ENCODE measurements at regions not wholly inside any gene's neighbourhood (a gene's known extent, or its start where the extent isn't known, plus 50 kb on each side); places are given as distances from the start of the nearest gene placed in this dataset.
A peak's percentile ranks its signal among the peaks of the same experiment; 100 is the strongest.

- ChIA-PET POLR2A (no interaction called here), CTCF (interaction anchor here (1.4 to 11.2 kb wide), 2 partner anchors 12 to 158 kb away, joined by 5 to 126 read pairs; no protein-coding TSS in a partner anchor)
- Mint-ChIP-seq H3K36me3 (no peaks in the 10 kb centered on the region), H3K4me1 (peaks cover 5 to 10% (median 9%) of the 10 kb centered on the region in 3 donors), H3K4me3 (peak overlapping the region in 1 of 7 donors; percentile 44), H3K9me3 (no peaks in the 10 kb centered on the region), H3K27me3 (peaks cover 7 to 8% of the 10 kb centered on the region in 2 donors), H3K27ac (no peak overlapping the region)
- Histone ChIP-seq H3K27ac (ENCODE audit: low read depth, low read length) (no peak overlapping the region), H3K9me3 (ENCODE audit: low read length) (no peaks in the 10 kb centered on the region), H3K4me1 (ENCODE audit: insufficient read depth, low read length) (peaks cover 8% of the 10 kb centered on the region), H3K36me3 (ENCODE audit: insufficient read depth, low read length) (no peaks in the 10 kb centered on the region), H3K27me3 (ENCODE audit: insufficient read depth, low read length, poor library complexity, severe bottlenecking) (no peaks in the 10 kb centered on the region), H3K4me3 (ENCODE audit: low read length) (no peak overlapping the region)
- no peak for DNase-seq
These were observed 95.7 kb upstream of the CD53 start for GRCh38 chr1:110777228-110777627.

- H3K4me1 ChIP-seq (ENCODE audit: insufficient read depth, low read length) = no peaks in the 10 kb centered on the region
- Mint-ChIP-seq H3K4me3 (no peak overlapping the region), H3K36me3 (no peaks in the 10 kb centered on the region), H3K4me1 (no peaks in the 10 kb centered on the region), H3K27me3 (peaks cover 7 to 22% of the 10 kb centered on the region in 2 donors), H3K27ac (no peak overlapping the region), H3K9me3 (no peaks in the 10 kb centered on the region)
- H3K27ac ChIP-seq (ENCODE audit: low read depth, low read length) = no peak overlapping the region
- DNase-seq = no peak
- ChIA-PET CTCF (interaction anchor here (1.2 to 1.7 kb wide), 3 partner anchors 8 to 155 kb away, joined by 5 to 6 read pairs (median 6); no protein-coding TSS in a partner anchor), POLR2A (interaction anchor here (1.5 kb wide), 1 partner anchor 12 kb away, joined by 4 read pairs; no protein-coding TSS in a partner anchor)
- H3K4me3 ChIP-seq (ENCODE audit: low read length) = no peak overlapping the region
- no peaks in the 10 kb centered on the region for H3K9me3 ChIP-seq (ENCODE audit: low read length)
- H3K27me3 ChIP-seq (ENCODE audit: insufficient read depth, low read length, poor library complexity, severe bottlenecking) = no peaks in the 10 kb centered on the region
- no peaks in the 10 kb centered on the region for H3K36me3 ChIP-seq (ENCODE audit: insufficient read depth, low read length)
These were observed 98.5 kb upstream of the CD53 start for GRCh38 chr1:110774398-110774797.

GRCh38 chr1:110773813-110774212, 99.1 kb upstream of the KCNA3 start:
- H3K4me1 ChIP-seq (ENCODE audit: insufficient read depth, low read length) = no peaks in the 10 kb centered on the region
- H3K27me3 ChIP-seq (ENCODE audit: insufficient read depth, low read length, poor library complexity, severe bottlenecking) = no peaks in the 10 kb centered on the region
- ChIA-PET CTCF (interaction anchor here (1.2 to 1.3 kb wide), 2 partner anchors 8 to 154 kb away, joined by 5 to 6 read pairs; no protein-coding TSS in a partner anchor), POLR2A (no interaction called here)
- no peak for DNase-seq
- H3K27ac ChIP-seq (ENCODE audit: low read depth, low read length) = no peak overlapping the region
- no peaks in the 10 kb centered on the region for H3K9me3 Mint-ChIP-seq
- H3K36me3 ChIP-seq (ENCODE audit: insufficient read depth, low read length) = no peaks in the 10 kb centered on the region
- peaks cover 7 to 27% of the 10 kb centered on the region in 2 donors for H3K27me3 Mint-ChIP-seq
- no peak overlapping the region for H3K4me3 Mint-ChIP-seq
- no peaks in the 10 kb centered on the region for H3K36me3 Mint-ChIP-seq
- H3K4me3 ChIP-seq (ENCODE audit: low read length) = no peak overlapping the region
- peak overlapping the region in 1 of 8 donors; percentile 87 for H3K27ac Mint-ChIP-seq
- H3K9me3 ChIP-seq (ENCODE audit: low read length) = no peaks in the 10 kb centered on the region
- no peaks in the 10 kb centered on the region for H3K4me1 Mint-ChIP-seq

GRCh38 chr1:110771245-110772022, 96.7 kb upstream of the KCNA3 start:
- no peak overlapping the region for H3K27ac ChIP-seq (ENCODE audit: low read depth, low read length)
- ChIA-PET CTCF (interaction anchor here (1.6 to 2.0 kb wide), 5 partner anchors 7 to 152 kb away, joined by 3 to 11 read pairs (median 9); no protein-coding TSS in a partner anchor), POLR2A (no interaction called here)
- no peak overlapping the region for H3K4me3 ChIP-seq (ENCODE audit: low read length)
- Mint-ChIP-seq H3K36me3 (no peaks in the 10 kb centered on the region), H3K9me3 (no peaks in the 10 kb centered on the region), H3K4me1 (no peaks in the 10 kb centered on the region), H3K27me3 (peaks cover 11 to 39% of the 10 kb centered on the region in 2 donors), H3K27ac (no peak overlapping the region), H3K4me3 (no peak overlapping the region)
- H3K36me3 ChIP-seq (ENCODE audit: insufficient read depth, low read length) = no peaks in the 10 kb centered on the region
- no peaks in the 10 kb centered on the region for H3K27me3 ChIP-seq (ENCODE audit: insufficient read depth, low read length, poor library complexity, severe bottlenecking)
- H3K9me3 ChIP-seq (ENCODE audit: low read length) = no peaks in the 10 kb centered on the region
- no peak for DNase-seq
- H3K4me1 ChIP-seq (ENCODE audit: insufficient read depth, low read length) = no peaks in the 10 kb centered on the region

- no peaks in the 10 kb centered on the region for H3K9me3 Mint-ChIP-seq
- Histone ChIP-seq H3K27ac (ENCODE audit: low read depth, low read length) (no peak overlapping the region), H3K27me3 (ENCODE audit: insufficient read depth, low read length, poor library complexity, severe bottlenecking) (no peaks in the 10 kb centered on the region), H3K9me3 (ENCODE audit: low read length) (no peaks in the 10 kb centered on the region), H3K36me3 (ENCODE audit: insufficient read depth, low read length) (no peaks in the 10 kb centered on the region), H3K4me1 (ENCODE audit: insufficient read depth, low read length) (no peaks in the 10 kb centered on the region), H3K4me3 (ENCODE audit: low read length) (no peak overlapping the region)
- DNase-seq = no peak
- no peak overlapping the region for H3K4me3 Mint-ChIP-seq
- ChIA-PET POLR2A (no interaction called here), CTCF (interaction anchor here (1.1 to 1.9 kb wide), 3 partner anchors 12 to 152 kb away, joined by 3 to 9 read pairs (median 3); no protein-coding TSS in a partner anchor)
- H3K27me3 Mint-ChIP-seq = peaks cover 7 to 34% of the 10 kb centered on the region in 2 donors
- no peak overlapping the region for H3K27ac Mint-ChIP-seq
- H3K4me1 Mint-ChIP-seq = peaks cover 2 to 4% (median 4%) of the 10 kb centered on the region in 3 donors
- H3K36me3 Mint-ChIP-seq = no peaks in the 10 kb centered on the region
These were observed 96.1 kb upstream of the KCNA3 start for GRCh38 chr1:110770832-110771231.

- H3K4me1 ChIP-seq (ENCODE audit: insufficient read depth, low read length) = no peaks in the 10 kb centered on the region
- ChIA-PET POLR2A (no interaction called here), CTCF (interaction anchor here (1.0 to 6.1 kb wide), 3 partner anchors 13 to 162 kb away, joined by 3 to 61 read pairs (median 5); partner anchors contain the start of gene KCNA2)
- H3K27me3 ChIP-seq (ENCODE audit: insufficient read depth, low read length, poor library complexity, severe bottlenecking) = no peaks in the 10 kb centered on the region
- peaks cover 4 to 6% (median 5%) of the 10 kb centered on the region in 3 donors for H3K4me1 Mint-ChIP-seq
- H3K36me3 Mint-ChIP-seq = no peaks in the 10 kb centered on the region
- no peak overlapping the region for H3K4me3 ChIP-seq (ENCODE audit: low read length)
- no peak overlapping the region for H3K27ac Mint-ChIP-seq
- peaks cover 5 to 34% of the 10 kb centered on the region in 2 donors for H3K27me3 Mint-ChIP-seq
- no peaks in the 10 kb centered on the region for H3K9me3 ChIP-seq (ENCODE audit: low read length)
- no peak for DNase-seq
- no peak overlapping the region for H3K27ac ChIP-seq (ENCODE audit: low read depth, low read length)
- H3K4me3 Mint-ChIP-seq = no peak overlapping the region
- no peaks in the 10 kb centered on the region for H3K36me3 ChIP-seq (ENCODE audit: insufficient read depth, low read length)
- no peaks in the 10 kb centered on the region for H3K9me3 Mint-ChIP-seq
These were observed 93.9 kb upstream of the KCNA3 start for GRCh38 chr1:110768605-110769004.

- H3K9me3 Mint-ChIP-seq = no peaks in the 10 kb centered on the region
- peaks cover 4 to 30% of the 10 kb centered on the region in 2 donors for H3K27me3 Mint-ChIP-seq
- H3K4me1 ChIP-seq (ENCODE audit: insufficient read depth, low read length) = no peaks in the 10 kb centered on the region
- no peak for DNase-seq
- H3K27ac Mint-ChIP-seq = no peak overlapping the region
- H3K36me3 Mint-ChIP-seq = no peaks in the 10 kb centered on the region
- no peak overlapping the region for H3K4me3 Mint-ChIP-seq
- H3K27me3 ChIP-seq (ENCODE audit: insufficient read depth, low read length, poor library complexity, severe bottlenecking) = no peaks in the 10 kb centered on the region
- H3K4me3 ChIP-seq (ENCODE audit: low read length) = no peak overlapping the region
- ChIA-PET POLR2A (interaction anchor here (1.2 to 1.7 kb wide), 2 partner anchors 92 to 147 kb away, joined by 6 to 27 read pairs; partner anchors contain the start of gene KCNA3), CTCF (interaction anchor here (0.7 to 11.9 kb wide), 35 partner anchors 8 to 569 kb away, joined by 3 to 135 read pairs (median 6); partner anchors contain the start of genes KCNA2 and KCNA3)
- no peak overlapping the region for H3K27ac ChIP-seq (ENCODE audit: low read depth, low read length)
- no peaks in the 10 kb centered on the region for H3K36me3 ChIP-seq (ENCODE audit: insufficient read depth, low read length)
- peaks cover 4 to 6% (median 5%) of the 10 kb centered on the region in 3 donors for H3K4me1 Mint-ChIP-seq
- no peaks in the 10 kb centered on the region for H3K9me3 ChIP-seq (ENCODE audit: low read length)
These were observed 91.6 kb upstream of the KCNA3 start for GRCh38 chr1:110766336-110766647.
